Hepatocyte (in vitro differentiated cells): ENCODE measurements at regions not wholly inside any gene's neighbourhood (a gene's known extent, or its start where the extent isn't known, plus 50 kb on each side); places are given as distances from the start of the nearest gene placed in this dataset.

Experiments
- DNase-seq: peaks from one replicate; pipeline ENCODE4 v3.0.0-alpha.2; 2016; ENCODE audit warnings: low spot score
- H2AFZ ChIP-seq: fragments of 200-600 bp; sonication (generic); 2 replicates; pipeline ENCODE4 v1.6.0; 2016; ENCODE audit warnings: antibody characterized with exemption, mild to moderate bottlenecking
- H3K27ac ChIP-seq: fragments of 200-600 bp; sonication (generic); 2 replicates; pipeline ENCODE4 v1.5.1; 2016; ENCODE audit warnings: mild to moderate bottlenecking
- H3K27me3 ChIP-seq: fragments of 200-600 bp; sonication (generic); 2 replicates; pipeline ENCODE4 v1.6.1; 2016
- H3K36me3 ChIP-seq: fragments of 200-600 bp; sonication (generic); replicated peaks from 2 replicates; pipeline ENCODE4 v1.5.1; 2016; ENCODE audit warnings: low read depth; ENCODE audit not compliant: insufficient read depth
- H3K4me1 ChIP-seq: fragments of 200-600 bp; sonication (generic); 2 replicates; pipeline ENCODE4 v1.5.1; 2016; ENCODE audit warnings: mild to moderate bottlenecking, moderate library complexity; ENCODE audit not compliant: insufficient read depth
- H3K4me2 ChIP-seq: fragments of 200-600 bp; sonication (generic); 2 replicates; pipeline ENCODE4 v1.6.0; 2016
- H3K4me3 ChIP-seq: fragments of 200-600 bp; sonication (generic); 2 replicates; pipeline ENCODE4 v1.5.1; 2016; ENCODE audit warnings: mild to moderate bottlenecking
- H3K79me2 ChIP-seq: fragments of 200-600 bp; sonication (generic); 2 replicates; pipeline ENCODE4 v1.6.0; 2017; ENCODE audit warnings: mild to moderate bottlenecking
- H3K9me2 ChIP-seq: fragments of 200-600 bp; sonication (generic); replicated peaks from 2 replicates; pipeline ENCODE4 v1.6.0; 2017; ENCODE audit warnings: mild to moderate bottlenecking; ENCODE audit not compliant: insufficient read depth
- H3K9me3 ChIP-seq: fragments of 200-600 bp; sonication (generic); 2 replicates; pipeline ENCODE4 v1.5.1; 2016; ENCODE audit warnings: low read depth, mild to moderate bottlenecking
- H4K20me1 ChIP-seq: fragments of 200-600 bp; sonication (generic); 2 replicates; pipeline ENCODE4 v1.6.0; 2016; ENCODE audit warnings: mild to moderate bottlenecking; ENCODE audit not compliant: insufficient read depth, poor library complexity, severe bottlenecking
- CTCF ChIP-seq: fragments of 200-600 bp; sonication (generic); IDR thresholded peaks from 2 replicates; pipeline ENCODE4 v1.5.1; 2016; ENCODE audit warnings: antibody characterized with exemption, mild to moderate bottlenecking; ENCODE audit not compliant: poor library complexity
- EZH2 ChIP-seq: fragments of 200-600 bp; sonication (generic); IDR thresholded peaks from 2 replicates; pipeline ENCODE4 v1.6.1; 2016; ENCODE audit warnings: antibody characterized with exemption, mild to moderate bottlenecking, borderline replicate concordance
- EZH2phosphoT487 ChIP-seq: fragments of 200-600 bp; sonication (generic); IDR thresholded peaks from one replicate; pipeline ENCODE4 v1.6.1; 2018; ENCODE audit warnings: antibody characterized with exemption, mild to moderate bottlenecking, low read depth, moderate library complexity; ENCODE audit not compliant: unreplicated experiment, severe bottlenecking
- WGBS: methylation state at CpG from one replicate; pipeline ENCODE4 v1.1.6; 2016; ENCODE audit warnings: low lambda C conversion rate; ENCODE audit errors: missing lambda C conversion rate; 5-methylcytosine and 5-hydroxymethylcytosine counted together

- WGBS, result 96% methylated on average over 1 of the region's 1 CpG
- Histone ChIP-seq H3K4me3 (no peak overlapping the region), H3K4me2 (no peak overlapping the region), H3K9me2 (no peaks in the 10 kb centered on the region), H3K4me1 (no peaks in the 10 kb centered on the region), H3K79me2 (no peaks in the 10 kb centered on the region), H3K36me3 (no peaks in the 10 kb centered on the region), H3K27ac (no peak overlapping the region), H4K20me1 (no peaks in the 10 kb centered on the region), H2AFZ (no peak overlapping the region), H3K27me3 (no peaks in the 10 kb centered on the region), H3K9me3 (no peaks in the 10 kb centered on the region)
- DNase-seq, result no peak
- no peak for TF ChIP-seq EZH2
- TF ChIP-seq EZH2phosphoT487, result no peak
Observed at GRCh38 chr2:145075454-145076062, 555.6 kb upstream of the ZEB2 start.

- Histone ChIP-seq H3K4me2 (no peak overlapping the region), H3K9me2 (no peaks in the 10 kb centered on the region), H3K4me1 (no peaks in the 10 kb centered on the region), H3K79me2 (no peaks in the 10 kb centered on the region), H4K20me1 (no peaks in the 10 kb centered on the region), H3K27me3 (no peaks in the 10 kb centered on the region), H3K27ac (no peak overlapping the region), H3K9me3 (no peaks in the 10 kb centered on the region), H3K36me3 (no peaks in the 10 kb centered on the region), H2AFZ (no peak overlapping the region), H3K4me3 (no peak overlapping the region)
- no peak for TF ChIP-seq EZH2
- no peak for TF ChIP-seq CTCF
- no peak for TF ChIP-seq EZH2phosphoT487
- DNase-seq, result no peak
Observed at GRCh38 chr2:145070703-145071102, 550.8 kb upstream of the ZEB2 start.

- Histone ChIP-seq H3K4me3 (no peak overlapping the region), H2AFZ (no peak overlapping the region), H3K36me3 (no peaks in the 10 kb centered on the region), H3K9me3 (no peaks in the 10 kb centered on the region), H3K79me2 (no peaks in the 10 kb centered on the region), H3K27ac (no peak overlapping the region), H3K27me3 (no peaks in the 10 kb centered on the region), H3K4me1 (no peaks in the 10 kb centered on the region), H3K9me2 (no peaks in the 10 kb centered on the region), H3K4me2 (no peak overlapping the region), H4K20me1 (no peaks in the 10 kb centered on the region)
- TF ChIP-seq EZH2 (no peak), EZH2phosphoT487 (no peak), CTCF (no peak)
- 94% methylated on average over 2 of the region's 2 CpGs for WGBS
- DNase-seq, result no peak
Observed at GRCh38 chr2:145068509-145068908, 548.6 kb upstream of the ZEB2 start.

GRCh38 chr2:145067549-145068030, 547.7 kb upstream of the ZEB2 start:
- Histone ChIP-seq H3K4me1 (no peaks in the 10 kb centered on the region), H3K79me2 (no peaks in the 10 kb centered on the region), H3K9me3 (no peaks in the 10 kb centered on the region), H3K36me3 (no peaks in the 10 kb centered on the region), H3K27ac (no peak overlapping the region), H2AFZ (no peak overlapping the region), H4K20me1 (no peaks in the 10 kb centered on the region), H3K9me2 (no peaks in the 10 kb centered on the region), H3K27me3 (no peaks in the 10 kb centered on the region), H3K4me3 (no peak overlapping the region), H3K4me2 (no peak overlapping the region)
- DNase-seq, result no peak
- no peak for TF ChIP-seq EZH2phosphoT487
- no peak for TF ChIP-seq EZH2
- TF ChIP-seq CTCF, result no peak
- 84% methylated on average over 6 of the region's 6 CpGs for WGBS
